ENCODE measurements at regions not wholly inside any gene's neighbourhood (a gene's known extent, or its start where the extent isn't known, plus 50 kb on each side); places are given as distances from the start of the nearest gene placed in this dataset.
"Not testable (repeated sequence)": the region's sequence is repeated elsewhere in the genome, so short reads cannot be mapped to it uniquely, and the experiment has no call there.

DNA sequence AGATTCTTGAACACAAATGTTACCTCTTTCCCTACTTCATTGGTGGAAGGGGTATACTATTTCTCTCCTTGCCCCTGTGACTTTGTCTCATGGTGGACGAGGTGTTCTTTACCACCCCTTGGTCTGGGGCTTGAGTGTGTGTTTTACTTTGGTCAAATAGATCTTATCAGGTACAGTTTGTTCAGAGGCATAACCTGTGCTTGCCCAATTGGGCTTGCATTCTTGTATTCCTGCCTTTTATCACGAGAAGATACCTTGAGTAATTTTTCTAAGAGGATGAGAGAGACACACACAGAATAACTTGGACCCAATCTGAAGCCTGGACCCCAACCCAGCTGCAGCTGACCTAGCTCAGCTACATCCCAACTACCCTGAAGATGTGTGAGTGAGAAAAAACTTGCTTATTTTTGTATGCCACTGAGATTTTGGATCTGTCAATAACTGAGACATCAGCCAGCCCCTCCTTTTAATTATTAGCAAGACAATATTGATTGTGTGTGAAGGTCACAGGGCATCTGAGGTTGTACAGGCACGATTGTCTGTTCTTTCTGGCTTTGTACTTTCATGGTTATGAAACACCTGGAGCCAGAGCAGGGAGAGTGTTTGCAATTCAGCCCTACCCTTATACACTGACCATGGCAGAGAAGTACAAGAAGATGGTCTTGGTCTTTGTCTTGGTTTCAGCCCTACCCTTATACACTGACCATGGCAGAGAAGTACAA, 204.7 kb upstream of the SLC35B3 start:
- Histone ChIP-seq H3K4me3 (ENCODE audit: low read length) (no peak overlapping the region), H3K36me3 (ENCODE audit: control insufficient read depth, insufficient read depth, low read length, severe bottlenecking) (no peaks in the 10 kb centered on the region), H3K27me3 (replicated peaks; ENCODE audit: control insufficient read depth, insufficient read depth, low read length) (no peaks in the 10 kb centered on the region), H3K9me3 (ENCODE audit: control insufficient read depth, low read length) (peaks cover 3% of the 10 kb centered on the region), H3K9ac (ENCODE audit: low read length) (no peak overlapping the region), H3K4me1 (ENCODE audit: control insufficient read depth, insufficient read depth, low read length) (no peaks in the 10 kb centered on the region)
- no peak for DNase-seq (ENCODE audit: low read depth)

DNA sequence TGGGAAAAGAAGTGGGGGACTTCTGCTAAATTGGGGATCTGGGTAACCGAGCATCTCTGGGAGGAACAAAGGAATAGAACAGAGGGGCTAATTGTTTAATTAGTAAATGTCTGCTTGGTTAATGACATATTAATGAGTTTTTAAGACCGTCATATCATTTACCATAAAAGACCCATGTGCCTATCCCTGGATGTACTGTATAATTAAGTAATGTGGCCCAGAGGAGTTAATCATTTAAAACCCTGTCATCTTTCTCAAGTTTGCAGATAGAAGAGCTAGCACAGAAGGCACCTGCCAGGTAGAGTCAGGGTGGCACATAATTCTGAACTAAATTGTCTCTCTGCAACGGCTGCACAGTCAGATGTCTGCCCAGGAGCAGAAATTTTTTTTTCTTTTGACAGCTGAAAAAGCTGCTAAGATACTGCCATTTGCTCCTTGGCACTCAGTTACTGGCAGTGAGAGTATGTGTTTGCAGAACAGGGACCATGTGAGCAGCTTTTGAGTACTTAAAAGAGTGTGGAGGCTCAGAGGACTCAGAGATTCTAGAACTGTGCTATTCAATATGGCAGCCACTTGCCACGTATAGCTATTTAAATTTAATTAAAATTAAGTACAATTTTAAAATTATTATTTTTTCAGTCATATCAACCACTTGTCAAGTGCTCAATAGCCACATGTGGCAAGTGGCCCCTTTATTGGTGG, 202.7 kb upstream of the SLC35B3 start:
- Histone ChIP-seq H3K27me3 (replicated peaks; ENCODE audit: control insufficient read depth, insufficient read depth, low read length) (no peaks in the 10 kb centered on the region), H3K9me3 (ENCODE audit: control insufficient read depth, low read length) (peaks cover 3% of the 10 kb centered on the region), H3K4me3 (ENCODE audit: low read length) (no peak overlapping the region), H3K4me1 (ENCODE audit: control insufficient read depth, insufficient read depth, low read length) (no peaks in the 10 kb centered on the region), H3K36me3 (ENCODE audit: control insufficient read depth, insufficient read depth, low read length, severe bottlenecking) (no peaks in the 10 kb centered on the region), H3K9ac (ENCODE audit: low read length) (no peak overlapping the region)
- DNase-seq (ENCODE audit: low read depth) = no peak

DNA sequence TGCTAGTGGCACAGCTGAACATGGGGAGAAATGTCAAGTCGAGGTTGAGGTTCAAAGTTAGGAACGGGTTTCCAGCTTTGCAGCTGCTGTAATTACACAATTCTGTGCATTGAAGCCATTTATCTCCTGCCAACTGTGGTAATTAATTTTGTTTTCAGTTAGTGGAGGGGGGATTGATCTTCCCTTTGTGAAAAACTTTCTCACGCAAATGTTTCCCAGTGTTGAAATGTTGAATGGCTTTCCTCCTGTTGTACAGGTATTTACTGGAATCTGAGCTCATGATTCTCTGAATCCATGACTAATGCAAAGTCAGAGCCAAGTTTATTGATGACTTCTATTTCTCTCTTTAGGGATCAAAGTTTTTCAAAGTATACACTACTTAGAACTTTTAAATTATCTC, 198.4 kb upstream of the SLC35B3 start:
- H3K4me3 ChIP-seq (ENCODE audit: low read length) = no peak overlapping the region
- DNase-seq (ENCODE audit: low read depth) = no peak
- H3K36me3 ChIP-seq (ENCODE audit: control insufficient read depth, insufficient read depth, low read length, severe bottlenecking) = no peaks in the 10 kb centered on the region
- H3K9me3 ChIP-seq (ENCODE audit: control insufficient read depth, low read length) = no peaks in the 10 kb centered on the region
- no peaks in the 10 kb centered on the region for H3K27me3 ChIP-seq (replicated peaks; ENCODE audit: control insufficient read depth, insufficient read depth, low read length)
- no peaks in the 10 kb centered on the region for H3K4me1 ChIP-seq (ENCODE audit: control insufficient read depth, insufficient read depth, low read length)
- no peak overlapping the region for H3K9ac ChIP-seq (ENCODE audit: low read length)

DNA sequence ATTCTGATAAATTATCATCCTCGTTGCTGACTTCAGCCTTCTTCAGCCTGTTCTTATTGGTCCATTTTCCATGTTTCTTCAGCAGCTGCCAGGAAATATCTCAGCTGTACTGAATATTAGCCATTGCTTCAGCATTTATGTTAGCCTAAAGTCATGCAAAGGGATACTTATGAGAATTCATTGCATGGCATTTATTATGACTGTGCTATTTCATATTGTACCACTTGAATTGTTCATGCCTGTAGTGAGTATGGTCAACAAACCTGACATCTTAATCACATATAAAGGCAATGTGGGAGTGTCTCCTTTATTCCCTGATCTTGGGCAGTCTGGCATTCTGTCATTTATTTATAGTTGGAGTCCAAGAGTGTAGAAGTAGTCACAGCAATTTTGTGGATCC, 193.4 kb upstream of the SLC35B3 start:
- Histone ChIP-seq H3K27me3 (replicated peaks; ENCODE audit: control insufficient read depth, insufficient read depth, low read length) (no peaks in the 10 kb centered on the region), H3K9me3 (ENCODE audit: control insufficient read depth, low read length) (no peaks in the 10 kb centered on the region), H3K36me3 (ENCODE audit: control insufficient read depth, insufficient read depth, low read length, severe bottlenecking) (no peaks in the 10 kb centered on the region), H3K9ac (ENCODE audit: low read length) (no peak overlapping the region), H3K4me3 (ENCODE audit: low read length) (no peak overlapping the region), H3K4me1 (ENCODE audit: control insufficient read depth, insufficient read depth, low read length) (no peaks in the 10 kb centered on the region)
- DNase-seq (ENCODE audit: low read depth) = no peak

DNA sequence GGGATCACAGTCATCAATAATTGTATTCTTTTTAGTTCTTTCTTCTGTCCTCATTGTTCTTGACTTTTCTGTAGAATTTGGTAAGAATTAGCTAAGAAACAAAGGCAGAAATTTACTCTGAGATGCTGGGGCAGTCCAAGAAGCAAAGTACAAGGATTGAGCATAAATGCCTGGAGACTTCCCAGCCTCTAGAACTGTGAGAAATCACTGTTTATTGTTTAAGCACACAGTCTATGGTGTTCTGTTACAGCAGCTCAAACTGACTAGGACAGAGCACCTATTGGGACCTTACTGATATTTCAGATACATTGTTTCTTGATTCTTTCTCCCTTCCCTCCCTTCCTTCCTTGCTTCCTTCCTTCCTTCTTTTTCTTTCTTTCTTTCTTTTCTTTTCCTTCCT, 192.7 kb upstream of the SLC35B3 start:
- Histone ChIP-seq H3K4me1 (ENCODE audit: control insufficient read depth, insufficient read depth, low read length) (no peaks in the 10 kb centered on the region), H3K27me3 (replicated peaks; ENCODE audit: control insufficient read depth, insufficient read depth, low read length) (no peaks in the 10 kb centered on the region), H3K36me3 (ENCODE audit: control insufficient read depth, insufficient read depth, low read length, severe bottlenecking) (no peaks in the 10 kb centered on the region), H3K9me3 (ENCODE audit: control insufficient read depth, low read length) (no peaks in the 10 kb centered on the region), H3K4me3 (ENCODE audit: low read length) (no peak overlapping the region), H3K9ac (ENCODE audit: low read length) (no peak overlapping the region)
- peak; percentile 4 for DNase-seq (ENCODE audit: low read depth)

DNA sequence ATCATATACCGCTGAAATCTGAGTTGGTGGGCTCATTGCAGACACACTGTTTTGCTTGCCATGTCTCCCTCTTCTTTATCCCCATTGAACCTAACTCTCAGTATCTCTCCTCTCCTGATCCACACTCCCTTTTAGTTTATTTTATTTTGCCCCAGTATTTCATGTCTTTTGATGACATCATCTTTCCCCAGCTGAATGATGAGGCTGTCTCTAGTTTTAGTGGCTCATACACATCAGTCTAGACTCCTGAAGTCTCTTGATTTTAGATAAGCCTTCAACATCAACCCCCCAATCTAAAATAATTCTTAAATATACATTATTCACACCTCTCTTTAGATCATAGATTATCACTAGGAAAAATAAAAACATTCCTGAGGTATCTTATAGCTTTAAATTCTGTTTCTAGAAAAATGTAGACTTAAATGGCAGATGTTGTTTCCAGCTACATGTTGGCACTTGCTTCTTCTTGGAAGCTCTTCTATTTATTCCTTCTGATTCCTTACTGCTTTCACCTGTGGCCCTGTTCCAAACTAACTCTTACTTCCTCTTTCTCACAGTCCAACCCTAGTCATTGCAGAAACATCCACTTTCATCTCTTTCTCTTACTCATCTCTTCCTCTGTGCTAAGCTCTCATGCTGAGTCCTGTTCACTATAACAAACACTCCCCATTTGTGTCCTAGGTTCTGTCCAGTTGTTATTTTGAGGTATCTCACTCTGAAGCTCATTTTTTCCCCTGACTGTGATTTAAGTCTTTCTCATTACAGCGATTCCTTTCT, 191.9 kb upstream of the SLC35B3 start:
- H3K27me3 ChIP-seq (replicated peaks; ENCODE audit: control insufficient read depth, insufficient read depth, low read length) = no peaks in the 10 kb centered on the region
- H3K4me3 ChIP-seq (ENCODE audit: low read length) = no peak overlapping the region
- H3K36me3 ChIP-seq (ENCODE audit: control insufficient read depth, insufficient read depth, low read length, severe bottlenecking) = no peaks in the 10 kb centered on the region
- peak; percentile 33 for DNase-seq (ENCODE audit: low read depth)
- H3K9me3 ChIP-seq (ENCODE audit: control insufficient read depth, low read length) = no peaks in the 10 kb centered on the region
- H3K9ac ChIP-seq (ENCODE audit: low read length) = no peak overlapping the region
- H3K4me1 ChIP-seq (ENCODE audit: control insufficient read depth, insufficient read depth, low read length) = no peaks in the 10 kb centered on the region

DNA sequence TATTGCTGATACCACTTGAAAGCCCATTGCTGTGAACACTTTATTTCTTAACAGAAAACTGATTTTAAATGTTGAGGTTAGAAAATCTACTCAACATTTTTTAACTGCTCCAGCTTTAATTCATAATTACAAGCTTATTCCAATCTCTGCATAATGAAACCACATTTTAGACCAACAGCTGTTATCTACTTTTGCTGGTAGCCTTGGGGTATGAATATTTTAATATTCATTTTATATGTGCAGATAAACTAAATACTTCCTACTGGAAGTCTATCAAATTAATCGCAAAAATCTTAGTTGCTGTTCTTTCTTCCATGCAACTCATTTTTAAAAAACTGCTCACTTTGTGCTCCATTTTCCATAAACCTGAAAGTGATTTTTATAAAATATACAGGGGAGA, 189.3 kb upstream of the SLC35B3 start:
- Histone ChIP-seq H3K9ac (ENCODE audit: low read length) (no peak overlapping the region), H3K36me3 (ENCODE audit: control insufficient read depth, insufficient read depth, low read length, severe bottlenecking) (no peaks in the 10 kb centered on the region), H3K4me1 (ENCODE audit: control insufficient read depth, insufficient read depth, low read length) (no peaks in the 10 kb centered on the region), H3K27me3 (replicated peaks; ENCODE audit: control insufficient read depth, insufficient read depth, low read length) (no peaks in the 10 kb centered on the region), H3K9me3 (ENCODE audit: control insufficient read depth, low read length) (no peaks in the 10 kb centered on the region), H3K4me3 (ENCODE audit: low read length) (no peak overlapping the region)
- no peak for DNase-seq (ENCODE audit: low read depth)

DNA sequence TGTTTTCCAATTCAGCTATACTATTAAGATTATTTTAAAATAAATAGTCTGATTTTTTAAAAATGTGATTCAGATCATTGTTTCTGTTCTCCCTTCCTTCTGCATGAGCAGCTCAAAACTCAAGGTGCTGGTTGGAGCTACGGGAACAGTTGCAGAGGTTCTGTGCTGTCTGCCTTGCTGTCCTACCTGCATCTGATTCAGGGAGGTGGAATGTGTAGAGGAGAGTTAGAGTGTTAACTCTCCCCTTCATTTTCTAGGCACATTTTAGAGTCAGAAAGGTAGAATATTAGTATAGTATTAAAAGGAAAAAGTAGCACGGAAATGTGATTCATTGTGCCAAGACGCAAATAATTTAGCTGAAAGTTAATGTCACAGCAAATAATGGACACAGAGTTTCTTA, 188.1 kb upstream of the SLC35B3 start:
- Histone ChIP-seq H3K36me3 (ENCODE audit: control insufficient read depth, insufficient read depth, low read length, severe bottlenecking) (no peaks in the 10 kb centered on the region), H3K4me3 (ENCODE audit: low read length) (no peak overlapping the region), H3K27me3 (replicated peaks; ENCODE audit: control insufficient read depth, insufficient read depth, low read length) (no peaks in the 10 kb centered on the region), H3K9me3 (ENCODE audit: control insufficient read depth, low read length) (no peaks in the 10 kb centered on the region), H3K4me1 (ENCODE audit: control insufficient read depth, insufficient read depth, low read length) (no peaks in the 10 kb centered on the region), H3K9ac (ENCODE audit: low read length) (no peak overlapping the region)
- DNase-seq (ENCODE audit: low read depth) = no peak

DNA sequence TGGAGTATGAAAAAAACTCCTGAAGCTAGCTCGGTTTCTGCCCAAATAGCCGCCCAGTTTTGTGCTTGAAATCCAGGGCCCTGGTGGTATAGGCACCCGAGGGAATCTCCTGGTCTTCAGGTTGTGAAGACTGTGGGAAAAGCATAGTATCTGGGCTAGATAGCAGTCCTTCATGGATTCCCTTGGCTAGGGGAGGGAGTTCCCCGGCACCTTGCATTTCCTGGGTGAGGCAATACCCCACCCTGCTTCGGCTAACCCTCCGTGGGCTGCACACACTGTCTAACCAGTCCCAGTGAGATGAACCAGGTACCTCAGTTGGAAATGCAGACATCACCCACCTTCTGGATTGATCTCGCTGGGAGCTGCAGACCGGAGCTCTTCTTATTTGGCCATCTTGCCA, 184.5 kb upstream of the SLC35B3 start:
- no peak for DNase-seq (ENCODE audit: low read depth)
- H3K36me3 ChIP-seq (ENCODE audit: control insufficient read depth, insufficient read depth, low read length, severe bottlenecking) = no peaks in the 10 kb centered on the region
- no peak overlapping the region for H3K9ac ChIP-seq (ENCODE audit: low read length)
- no peaks in the 10 kb centered on the region for H3K4me1 ChIP-seq (ENCODE audit: control insufficient read depth, insufficient read depth, low read length)
- H3K27me3 ChIP-seq (replicated peaks; ENCODE audit: control insufficient read depth, insufficient read depth, low read length) = no peaks in the 10 kb centered on the region
- peaks cover 3% of the 10 kb centered on the region for H3K9me3 ChIP-seq (ENCODE audit: control insufficient read depth, low read length)
- no peak overlapping the region for H3K4me3 ChIP-seq (ENCODE audit: low read length)

DNA sequence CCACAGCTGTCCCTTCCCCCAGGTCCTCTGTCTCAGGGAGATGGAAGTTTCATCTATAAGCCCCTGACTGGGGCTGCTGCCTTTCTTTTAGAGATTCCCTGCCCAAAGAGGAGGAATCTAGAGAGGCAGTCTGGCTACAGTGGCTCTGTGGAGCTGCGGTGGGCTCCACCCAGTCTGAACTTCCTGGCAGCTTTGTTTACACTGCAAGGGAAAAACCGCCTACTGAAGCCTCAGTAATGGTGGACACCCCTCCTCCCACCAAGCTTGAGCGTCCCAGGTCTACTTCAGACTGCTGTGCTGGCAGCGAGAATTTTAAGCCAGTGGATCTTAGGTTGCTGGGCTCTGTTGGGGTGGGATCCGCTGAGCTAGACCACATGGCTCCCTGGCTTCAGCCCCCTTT, 184.1 kb upstream of the SLC35B3 start:
- not testable (repeated sequence) for H3K27me3 ChIP-seq (replicated peaks; ENCODE audit: control insufficient read depth, insufficient read depth, low read length); H3K9ac ChIP-seq (ENCODE audit: low read length); H3K9me3 ChIP-seq (ENCODE audit: control insufficient read depth, low read length); DNase-seq (ENCODE audit: low read depth); H3K4me1 ChIP-seq (ENCODE audit: control insufficient read depth, insufficient read depth, low read length); H3K4me3 ChIP-seq (ENCODE audit: low read length); H3K36me3 ChIP-seq (ENCODE audit: control insufficient read depth, insufficient read depth, low read length, severe bottlenecking)

DNA sequence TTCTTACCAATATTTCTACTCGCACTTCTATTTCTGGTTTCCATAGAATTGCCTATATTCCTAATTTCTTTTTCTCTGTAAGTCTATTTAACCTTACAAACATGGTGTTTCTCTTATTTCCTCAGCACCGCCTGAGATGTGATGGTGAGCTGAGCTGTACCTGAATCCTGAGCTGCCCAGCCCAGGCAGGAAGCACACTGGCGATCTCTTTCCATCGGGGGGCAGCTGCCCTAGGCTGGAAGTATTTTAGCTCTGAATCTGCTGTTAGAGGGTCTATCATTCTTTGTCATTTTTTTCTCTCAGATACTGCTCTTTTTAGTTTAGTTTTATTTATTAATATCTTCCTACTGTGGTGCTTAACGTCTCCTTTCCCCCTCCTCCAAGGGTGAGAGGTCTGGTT, 173.4 kb upstream of the SLC35B3 start:
- Histone ChIP-seq H3K4me1 (ENCODE audit: control insufficient read depth, insufficient read depth, low read length) (no peaks in the 10 kb centered on the region), H3K9ac (ENCODE audit: low read length) (no peak overlapping the region), H3K4me3 (ENCODE audit: low read length) (no peak overlapping the region), H3K36me3 (ENCODE audit: control insufficient read depth, insufficient read depth, low read length, severe bottlenecking) (no peaks in the 10 kb centered on the region), H3K9me3 (ENCODE audit: control insufficient read depth, low read length) (no peaks in the 10 kb centered on the region), H3K27me3 (replicated peaks; ENCODE audit: control insufficient read depth, insufficient read depth, low read length) (no peaks in the 10 kb centered on the region)
- no peak for DNase-seq (ENCODE audit: low read depth)
